H1 (cell line): ENCODE measurements at regions not wholly inside any gene's neighbourhood (a gene's known extent, or its start where the extent isn't known, plus 50 kb on each side); places are given as distances from the start of the nearest gene placed in this dataset.

Source experiments
- CTCF ChIA-PET: fragments of 300-600 bp; sonication (Branson Sonifier 250); formaldehyde crosslinking; loops from one replicate; lab custom pipeline; 2021; ENCODE audit not compliant: partially characterized antibody; lab: Charles Lee
- POLR2A ChIA-PET: fragments of 300-600 bp; sonication (Branson Sonifier 250); formaldehyde crosslinking; loops from one replicate; lab custom pipeline; 2021; ENCODE audit warnings: inconsistent platforms; ENCODE audit not compliant: partially characterized antibody; lab: Charles Lee
- DNase-seq, 2 experiments: peaks; one replicate each; pipeline versions ENCODE4 v3.0.0 to v3.0.0-alpha.2; 2010 to 2022; ENCODE audit warnings: low spot score in 2 of 2, low read depth in 1 of 2, mixed read lengths in 1 of 2
- FAIRE-seq: peaks from 2 replicates; lab custom pipeline; 2011; peaks lifted over from hg19 to GRCh38; lab: Jason Lieb, UNC
- H2AFZ ChIP-seq: 2 replicates; pipeline ENCODE4 v1.8.1; 2012; ENCODE audit warnings: low read length, inconsistent platforms
- H2AK5ac ChIP-seq: 2 replicates; pipeline ENCODE4 v1.6.1; 2013; ENCODE audit warnings: low read depth, low read length
- H2BK120ac ChIP-seq: replicated peaks from 2 replicates; pipeline ENCODE3; 2013; ENCODE audit warnings: low read depth, low read length, inconsistent platforms
- H2BK12ac ChIP-seq: 2 replicates; pipeline ENCODE4 v1.6.1; 2013; ENCODE audit warnings: low read depth, low read length
- H2BK15ac ChIP-seq: 2 replicates; pipeline ENCODE4 v1.6.1; 2013; ENCODE audit warnings: low read length
- H2BK20ac ChIP-seq: 2 replicates; pipeline ENCODE4 v1.6.1; 2013; ENCODE audit warnings: low read length
- H2BK5ac ChIP-seq: 2 replicates; pipeline ENCODE4 v1.6.1; 2013; ENCODE audit warnings: low read depth, low read length
- H3K14ac ChIP-seq: 2 replicates; pipeline ENCODE4 v1.6.1; 2013; ENCODE audit warnings: inconsistent platforms; ENCODE audit not compliant: insufficient read length
- H3K18ac ChIP-seq: 2 replicates; pipeline ENCODE4 v1.6.1; 2013; ENCODE audit warnings: low read length; ENCODE audit errors: extremely low read depth
- H3K23ac ChIP-seq: 2 replicates; pipeline ENCODE4 v1.6.1; 2013; ENCODE audit warnings: inconsistent platforms; ENCODE audit not compliant: insufficient read length
- H3K23me2 ChIP-seq: 2 replicates; pipeline ENCODE4 v1.6.1; 2013; ENCODE audit warnings: low read depth, low read length
- H3K27ac ChIP-seq: 2 replicates; pipeline ENCODE4 v1.6.1; 2011; ENCODE audit warnings: low read depth, low read length, inconsistent platforms
- H3K27me3 ChIP-seq, 4 experiments: replicated peaks in 1 of 4; 1 replicate in 1 of 4; 2 replicates in 3 of 4; pipeline versions ENCODE4 v1.6.1 to v1.8.1; 2011 to 2013; ENCODE audit warnings: low read length in 3 of 4, mild to moderate bottlenecking in 3 of 4, inconsistent platforms in 2 of 4, mixed read lengths in 2 of 4, moderate library complexity in 1 of 4; ENCODE audit not compliant: control insufficient read depth in 3 of 4, insufficient read depth in 3 of 4; ENCODE audit errors: extremely low read depth in 1 of 4
- H3K36me3 ChIP-seq, 4 experiments: 2 replicates each; pipeline versions ENCODE4 v1.6.1 to v1.8.1; 2011 to 2013; ENCODE audit warnings: mild to moderate bottlenecking in 4 of 4, low read length in 3 of 4, moderate library complexity in 2 of 4, control low read depth in 1 of 4, inconsistent platforms in 1 of 4; ENCODE audit not compliant: insufficient read depth in 4 of 4, control insufficient read depth in 2 of 4
- H3K4ac ChIP-seq: replicated peaks from 2 replicates; pipeline ENCODE3; 2013; ENCODE audit warnings: low read length, low read depth, mixed read lengths, inconsistent platforms; ENCODE audit not compliant: insufficient read length
- H3K4me1 ChIP-seq, 4 experiments: replicated peaks in 1 of 4; 1 replicate in 1 of 4; 2 replicates in 3 of 4; pipeline versions ENCODE4 v1.6.1 to v1.8.1; 2011 to 2013; ENCODE audit warnings: low read length in 3 of 4, inconsistent platforms in 2 of 4, mixed read lengths in 1 of 4; ENCODE audit not compliant: insufficient read depth in 4 of 4, control insufficient read depth in 3 of 4
- H3K4me2 ChIP-seq, 2 experiments: 2 replicates each; pipeline versions ENCODE4 v1.6.1 to v1.8.1; 2011 to 2013; ENCODE audit warnings: low read depth in 2 of 2, low read length in 2 of 2, control low read depth in 1 of 2, inconsistent platforms in 1 of 2, mild to moderate bottlenecking in 1 of 2; ENCODE audit not compliant: insufficient read depth in 1 of 2
- H3K4me3 ChIP-seq, 4 experiments: fragments of 200-600, 300-600 bp in 1 of 4; sonication (generic), shearing (Covaris generic), sonication (Bioruptor Twin) in 1 of 4; 2 replicates each; pipeline versions ENCODE4 v1.5.1 to v1.8.1; 2011 to 2016; ENCODE audit warnings: low read length in 4 of 4, low read depth in 3 of 4, control low read depth in 2 of 4, inconsistent platforms in 2 of 4, mild to moderate bottlenecking in 2 of 4, mixed read lengths in 1 of 4, moderate library complexity in 1 of 4; ENCODE audit not compliant: insufficient read depth in 2 of 4; ENCODE audit errors: extremely low read depth in 1 of 4
- H3K56ac ChIP-seq: replicated peaks from 2 replicates; pipeline ENCODE3; 2013; ENCODE audit warnings: low read depth, mild to moderate bottlenecking, mixed read lengths, low read length, inconsistent platforms; ENCODE audit not compliant: insufficient read length
- H3K79me1 ChIP-seq: 2 replicates; pipeline ENCODE4 v1.6.1; 2013; ENCODE audit warnings: low read depth, low read length, control low read depth
- H3K79me2 ChIP-seq, 2 experiments: 2 replicates each; pipeline versions ENCODE4 v1.6.1 to v1.8.1; 2012 to 2013; ENCODE audit warnings: low read length in 2 of 2, mild to moderate bottlenecking in 2 of 2, inconsistent platforms in 1 of 2; ENCODE audit not compliant: insufficient read depth in 2 of 2, control insufficient read depth in 1 of 2
- H3K9ac ChIP-seq, 4 experiments: replicated peaks in 1 of 4; 1 replicate in 1 of 4; 2 replicates in 3 of 4; pipeline versions ENCODE4 v1.6.1 to v1.8.1; 2011 to 2013; ENCODE audit warnings: low read depth in 3 of 4, low read length in 3 of 4, control low read depth in 2 of 4, mild to moderate bottlenecking in 2 of 4, moderate library complexity in 2 of 4, inconsistent platforms in 1 of 4; ENCODE audit errors: extremely low read depth in 1 of 4
- H3K9me3 ChIP-seq, 2 experiments: 2 replicates each; pipeline versions ENCODE4 v1.6.1 to v1.8.1; 2012 to 2013; ENCODE audit warnings: mild to moderate bottlenecking in 2 of 2, moderate library complexity in 2 of 2, control low read depth in 1 of 2, inconsistent platforms in 1 of 2, low read depth in 1 of 2, low read length in 1 of 2, mixed read lengths in 1 of 2; ENCODE audit not compliant: insufficient read depth in 2 of 2
- H4K20me1 ChIP-seq, 2 experiments: replicated peaks in 1 of 2; 2 replicates each; pipeline versions ENCODE3 to v1.8.1; 2011 to 2013; ENCODE audit warnings: inconsistent platforms in 2 of 2, low read length in 2 of 2, mild to moderate bottlenecking in 1 of 2; ENCODE audit not compliant: insufficient read depth in 2 of 2, control insufficient read depth in 1 of 2
- H4K5ac ChIP-seq: 2 replicates; pipeline ENCODE4 v1.6.1; 2013; ENCODE audit warnings: low read length, low read depth, mixed read lengths, inconsistent platforms; ENCODE audit not compliant: insufficient read length
- H4K8ac ChIP-seq: 2 replicates; pipeline ENCODE4 v1.8.0; 2013; ENCODE audit warnings: mild to moderate bottlenecking, moderate library complexity, low read length, inconsistent platforms; ENCODE audit not compliant: insufficient read depth; ENCODE audit errors: extremely low read depth
- H4K91ac ChIP-seq: replicated peaks from 2 replicates; pipeline ENCODE3; 2013; ENCODE audit warnings: low read length, mixed read lengths, inconsistent platforms; ENCODE audit not compliant: insufficient read length
- ASH2L ChIP-seq: fragments of 200-600, 300-600 bp; sonication (generic); IDR thresholded peaks from one replicate; pipeline ENCODE4 v1.7.1; 2017; ENCODE audit warnings: low read length
- EZH2 ChIP-seq: fragments of 200-600 bp; sonication (generic); IDR thresholded peaks from 2 replicates; pipeline ENCODE4 v1.7.1; 2012; ENCODE audit warnings: low read depth, mild to moderate bottlenecking, moderate library complexity, low read length, inconsistent platforms; ENCODE audit not compliant: severe bottlenecking
- GABPA ChIP-seq: IDR thresholded peaks from 2 replicates; pipeline ENCODE4 v1.6.1; 2011; ENCODE audit warnings: mild to moderate bottlenecking, low read length, moderate library complexity, borderline replicate concordance; ENCODE audit not compliant: insufficient read depth
- JUN ChIP-seq: IDR thresholded peaks from 2 replicates; pipeline ENCODE4 v1.6.1; 2011; ENCODE audit warnings: low read depth, mild to moderate bottlenecking, improper control_type of control experiment, low read length
- NANOG ChIP-seq: IDR thresholded peaks from 2 replicates; pipeline ENCODE4 v1.6.1; 2011; ENCODE audit warnings: low read length, low read depth, mild to moderate bottlenecking, inconsistent platforms; ENCODE audit not compliant: insufficient read depth, poor library complexity, severe bottlenecking
- RFX5 ChIP-seq: IDR thresholded peaks from 2 replicates; pipeline ENCODE4 v1.6.1; 2011; ENCODE audit warnings: low read depth, low read length, improper control_type of control experiment, borderline replicate concordance
- RNF2 ChIP-seq: fragments of 200-900, 300-1000 bp; sonication (generic); IDR thresholded peaks from 2 replicates; pipeline ENCODE4 v1.7.1; 2016; ENCODE audit warnings: borderline replicate concordance, low read depth, mild to moderate bottlenecking, antibody characterized with exemption, low read length; ENCODE audit not compliant: poor library complexity, severe bottlenecking; ENCODE audit errors: missing control alignments
- SP2 ChIP-seq: IDR thresholded peaks from 2 replicates; pipeline ENCODE4 v1.6.1; 2012; ENCODE audit warnings: mild to moderate bottlenecking, low read length, inconsistent platforms
- WGBS, 2 experiments: shearing (Covaris generic) in 1 of 2; methylation state at CpG; one replicate each; pipeline versions ENCODE4 v1.1.6 to v1.1.7; 2013 to 2015; ENCODE audit warnings: low lambda C conversion rate in 2 of 2, mixed read lengths in 2 of 2, inconsistent platforms in 1 of 2, low coverage in 1 of 2, missing lambda C conversion rate in 1 of 2; ENCODE audit not compliant: insufficient replicate concordance in 2 of 2, insufficient coverage in 1 of 2, insufficient read length in 1 of 2; ENCODE audit errors: extremely low coverage in 1 of 2, missing lambda C conversion rate in 1 of 2; 5-methylcytosine and 5-hydroxymethylcytosine counted together
- TF ChIP-seq, protein P1 (sequence below), 3 experiments: IDR thresholded peaks; 1 replicate in 2 of 3; 2 replicates in 1 of 3; pipeline versions ENCODE4 v1.5.1 to v1.6.1; 2011; ENCODE audit warnings: low read length in 3 of 3, mild to moderate bottlenecking in 3 of 3, inconsistent platforms in 2 of 3, low read depth in 1 of 3, moderate library complexity in 1 of 3; ENCODE audit not compliant: insufficient read depth in 1 of 3; ENCODE audit errors: control extremely low read depth in 1 of 3

DNA sequence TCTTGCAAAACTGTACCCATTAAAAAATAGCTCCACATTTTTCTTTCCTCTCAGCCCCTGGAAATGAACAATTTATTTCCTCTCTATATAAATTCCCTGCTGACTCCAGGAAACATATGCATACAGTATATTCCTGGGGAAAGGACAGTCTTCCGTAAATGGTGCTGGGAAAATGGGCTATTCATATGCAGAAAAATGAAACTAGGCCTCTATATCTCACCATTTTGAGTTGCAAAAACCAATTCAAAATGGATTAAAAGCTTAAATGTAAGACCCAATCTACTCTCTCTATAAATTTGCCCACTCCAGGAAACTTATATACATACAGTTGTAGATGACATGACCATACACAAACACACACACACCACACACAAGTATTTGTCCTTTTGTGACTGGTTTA is 85.9 kb upstream of the GPR149 start (continued):
- no peak for TF ChIP-seq SP2

DNA sequence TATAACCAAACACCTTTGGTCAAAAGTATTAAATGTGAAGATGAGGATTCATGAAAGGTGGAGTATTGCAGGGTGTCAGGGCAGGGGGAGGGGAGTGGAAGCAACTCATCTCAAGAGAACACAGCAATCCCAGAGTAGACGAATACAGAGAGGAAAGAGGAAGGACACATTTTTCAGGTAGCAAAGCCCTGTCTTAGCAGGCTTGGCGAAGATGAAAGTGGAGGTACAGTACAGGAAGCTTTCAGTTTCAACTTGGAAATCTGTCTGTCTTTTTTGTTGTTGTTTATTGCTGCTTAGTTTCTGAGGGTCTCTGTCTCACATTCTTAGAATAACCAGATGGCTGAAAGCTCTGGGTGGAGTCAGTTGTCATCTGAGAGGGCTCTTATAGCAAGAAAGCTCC is 80.8 kb upstream of the GPR149 start:
- H2AFZ ChIP-seq = 0 out of 2 replicates have a peak overlapping the region, but pooled peaks have one; percentile 70
- H3K36me3 ChIP-seq = no peaks in the 10 kb centered on the region
- no peaks in the 10 kb centered on the region for H3K4me1 ChIP-seq
- no peak for TF ChIP-seq RNF2
- no peak for TF ChIP-seq JUN
- TF ChIP-seq NANOG = no peak
- TF ChIP-seq, protein P1, sequence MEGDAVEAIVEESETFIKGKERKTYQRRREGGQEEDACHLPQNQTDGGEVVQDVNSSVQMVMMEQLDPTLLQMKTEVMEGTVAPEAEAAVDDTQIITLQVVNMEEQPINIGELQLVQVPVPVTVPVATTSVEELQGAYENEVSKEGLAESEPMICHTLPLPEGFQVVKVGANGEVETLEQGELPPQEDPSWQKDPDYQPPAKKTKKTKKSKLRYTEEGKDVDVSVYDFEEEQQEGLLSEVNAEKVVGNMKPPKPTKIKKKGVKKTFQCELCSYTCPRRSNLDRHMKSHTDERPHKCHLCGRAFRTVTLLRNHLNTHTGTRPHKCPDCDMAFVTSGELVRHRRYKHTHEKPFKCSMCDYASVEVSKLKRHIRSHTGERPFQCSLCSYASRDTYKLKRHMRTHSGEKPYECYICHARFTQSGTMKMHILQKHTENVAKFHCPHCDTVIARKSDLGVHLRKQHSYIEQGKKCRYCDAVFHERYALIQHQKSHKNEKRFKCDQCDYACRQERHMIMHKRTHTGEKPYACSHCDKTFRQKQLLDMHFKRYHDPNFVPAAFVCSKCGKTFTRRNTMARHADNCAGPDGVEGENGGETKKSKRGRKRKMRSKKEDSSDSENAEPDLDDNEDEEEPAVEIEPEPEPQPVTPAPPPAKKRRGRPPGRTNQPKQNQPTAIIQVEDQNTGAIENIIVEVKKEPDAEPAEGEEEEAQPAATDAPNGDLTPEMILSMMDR (IDR thresholded peaks at IDR 0.05; ENCODE audit: control extremely low read depth in 1 of 3, insufficient read depth in 1 of 3, low read depth in 1 of 3, low read length in 3 of 3) = no peak
- no peak for TF ChIP-seq RFX5
- no peak for TF ChIP-seq ASH2L
- no peak for TF ChIP-seq GABPA
- no peak for TF ChIP-seq EZH2

More for the DNA sequence above, 80.8 kb upstream of the GPR149 start:
- no peak overlapping the region for H3K14ac ChIP-seq
- 84% methylated on average over 2 of the region's 2 CpGs; no CpG with 5 or more reads in 1 of the 2 experiments for WGBS, 2 experiments
- H3K27me3 ChIP-seq = no peaks in the 10 kb centered on the region
- H2AK5ac ChIP-seq = no peak overlapping the region
- H4K8ac ChIP-seq = no peak overlapping the region
- H3K79me1 ChIP-seq = no peaks in the 10 kb centered on the region
- H3K9ac ChIP-seq = no peak overlapping the region
- no peak overlapping the region for H2BK120ac ChIP-seq
- H3K23me2 ChIP-seq = no peaks in the 10 kb centered on the region
- ChIA-PET CTCF (interaction anchor here (1.0 kb wide), 1 partner anchor 40 kb away, joined by 4 read pairs; no protein-coding TSS in a partner anchor), POLR2A (no interaction called here)
- no peak overlapping the region for H2BK12ac ChIP-seq
- no peaks in the 10 kb centered on the region; a peak in 1 of 4 replicates for H3K9me3 ChIP-seq
- H4K20me1 ChIP-seq = no peaks in the 10 kb centered on the region
- no peak overlapping the region for H3K4me2 ChIP-seq
- H3K27ac ChIP-seq = no peak overlapping the region
- no peak overlapping the region for H4K91ac ChIP-seq
- FAIRE-seq (no peak), DNase-seq (no peak)
- no peak overlapping the region for H3K23ac ChIP-seq
- H2BK20ac ChIP-seq = no peak overlapping the region
- H3K4ac ChIP-seq = no peak overlapping the region
- no peak overlapping the region for H2BK5ac ChIP-seq
- no peaks in the 10 kb centered on the region for H3K79me2 ChIP-seq
- H2BK15ac ChIP-seq = no peak overlapping the region
- no peak overlapping the region for H3K56ac ChIP-seq
- no peak overlapping the region for H3K18ac ChIP-seq
- H3K4me3 ChIP-seq = no peak overlapping the region
- H4K5ac ChIP-seq = no peak overlapping the region
